ENCODE measurements at regions not wholly inside any gene's neighbourhood (a gene's known extent, or its start where the extent isn't known, plus 50 kb on each side); places are given as distances from the start of the nearest gene placed in this dataset.

DNA sequence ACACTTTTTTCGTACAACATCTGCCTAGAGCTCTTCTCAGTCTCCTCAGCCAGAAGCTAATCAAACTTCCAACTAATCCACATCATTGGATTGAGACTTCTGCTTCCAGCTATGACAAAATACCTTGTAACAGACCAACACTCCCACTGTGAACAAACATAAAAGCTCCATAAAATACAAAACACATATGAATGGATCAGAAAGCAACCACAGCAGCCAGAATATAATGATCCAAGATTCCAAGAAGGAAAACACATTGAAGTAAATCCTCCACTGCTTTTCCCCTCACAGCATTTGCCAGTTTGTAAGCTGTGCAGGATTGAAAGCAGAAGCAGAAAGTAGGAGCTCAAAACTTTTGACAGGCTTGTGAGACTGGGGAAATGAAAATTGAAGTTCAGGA is 863.2 kb downstream of the TUSC7 start:
- peak; percentile 3 for DNase-seq

DNA sequence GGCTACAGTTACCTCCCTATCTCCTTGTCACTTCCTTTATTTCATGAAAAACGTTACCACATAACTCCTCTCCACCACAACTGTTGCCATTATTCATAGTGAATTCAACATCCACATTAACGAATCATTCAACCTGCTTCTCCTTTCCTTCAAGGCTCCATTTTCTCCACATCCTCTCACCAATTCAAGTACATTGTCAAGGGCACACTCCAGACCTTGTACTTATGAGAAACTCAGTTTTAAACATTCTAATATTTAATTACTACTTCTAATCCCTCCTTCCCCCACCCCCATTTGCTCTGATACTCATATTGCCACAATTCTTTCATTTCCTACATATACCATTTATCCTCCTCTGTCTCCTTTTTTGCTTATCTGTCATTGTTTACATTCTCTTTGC is 871.2 kb downstream of the TUSC7 start:
- DNase-seq, result no peak

DNA sequence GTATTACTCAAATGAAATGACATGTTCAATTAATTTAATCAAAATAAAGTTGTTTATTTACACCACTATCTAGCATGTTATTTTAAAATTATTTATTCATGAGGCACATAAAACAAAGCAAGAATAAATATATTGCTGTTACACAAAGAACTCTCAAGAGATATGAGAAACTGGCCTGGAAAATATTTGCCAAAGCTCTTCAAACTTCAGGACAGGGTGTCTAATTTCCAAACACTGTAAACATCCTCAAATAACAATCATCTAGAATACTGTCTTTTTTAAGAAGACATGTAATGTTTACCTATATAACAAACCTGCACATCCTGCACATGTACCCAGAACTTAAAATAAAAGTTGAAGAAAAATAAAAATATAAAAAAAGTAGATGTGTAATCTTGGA is 876.6 kb downstream of the TUSC7 start:
- DNase-seq, result no peak

DNA sequence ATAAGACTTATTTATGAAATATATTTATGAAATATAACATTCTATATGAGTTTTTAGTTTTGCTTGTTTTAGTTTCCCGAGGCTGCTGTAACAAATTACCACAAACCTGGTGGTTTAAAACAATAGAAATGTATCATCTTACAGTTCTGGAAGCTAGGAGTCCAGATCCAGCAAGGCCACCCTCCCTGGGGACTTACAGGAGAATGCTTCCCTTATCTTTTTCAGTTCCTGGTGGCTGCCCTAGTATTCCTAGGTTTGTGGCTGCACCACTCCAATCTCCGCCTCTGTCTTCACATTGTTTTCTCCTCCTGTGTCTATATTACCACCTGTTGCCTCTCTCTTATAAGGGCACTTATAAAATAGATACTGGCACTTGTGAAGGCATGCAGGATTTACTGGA is 877.8 kb downstream of the TUSC7 start:
- DNase-seq, result no peak

DNA sequence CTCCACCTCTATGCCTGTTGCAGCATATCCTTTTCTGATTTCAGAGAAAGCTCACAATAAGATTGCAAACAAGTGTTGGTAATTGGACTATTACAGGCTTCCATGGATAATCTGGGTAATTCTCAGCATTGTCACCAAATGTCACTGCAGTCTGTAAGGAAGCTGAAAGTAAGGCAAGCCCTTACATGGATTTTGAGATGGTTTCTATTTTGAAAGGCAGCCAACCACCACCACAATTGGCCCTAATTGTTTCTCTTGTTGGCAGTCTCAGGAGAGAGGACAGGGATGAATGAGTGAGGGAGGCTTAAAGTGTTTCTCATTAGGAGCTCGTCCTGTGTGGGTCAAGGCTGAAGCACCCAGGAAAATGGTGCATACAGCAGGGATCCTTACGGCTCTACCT is 879.9 kb downstream of the TUSC7 start:
- no peak for DNase-seq

DNA sequence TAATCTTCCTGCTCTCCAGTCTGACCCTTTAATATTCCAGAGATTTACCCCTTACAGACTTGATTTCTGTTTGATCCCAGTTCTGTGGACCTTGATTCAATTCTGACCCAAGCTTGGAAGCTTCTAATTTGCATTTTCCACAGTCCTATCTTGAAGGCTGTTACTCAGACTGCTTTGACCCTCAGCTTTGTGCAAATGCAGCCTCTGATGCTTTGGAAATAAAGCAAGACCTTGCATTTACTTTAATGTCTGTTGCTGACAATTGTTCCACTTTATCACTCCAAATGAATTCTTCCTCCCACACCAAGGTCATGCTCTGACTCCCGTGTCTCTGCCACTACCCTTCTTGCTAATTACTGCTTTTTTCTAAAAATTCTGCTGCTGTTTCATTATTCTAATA is 886.0 kb downstream of the TUSC7 start:
- DNase-seq, result no peak

DNA sequence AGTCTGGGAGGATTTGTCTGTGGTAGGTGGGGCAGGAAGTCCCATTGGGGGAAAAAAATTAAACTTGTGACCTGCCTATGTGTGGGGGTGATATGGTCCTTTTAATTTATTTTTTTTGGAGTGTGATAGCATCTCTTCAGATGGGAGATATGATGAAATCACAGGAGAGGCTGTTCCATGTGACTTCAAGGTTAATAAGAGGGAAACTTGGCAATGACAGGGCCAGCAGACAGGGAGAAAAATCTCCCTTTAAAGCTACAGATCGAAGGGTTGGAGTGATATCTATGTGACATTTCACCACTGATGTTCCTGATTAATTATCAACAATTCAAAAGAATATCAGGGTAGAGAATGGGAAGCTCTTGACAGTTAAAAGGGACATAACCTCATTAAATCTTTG is 886.9 kb downstream of the TUSC7 start:
- no peak for DNase-seq

DNA sequence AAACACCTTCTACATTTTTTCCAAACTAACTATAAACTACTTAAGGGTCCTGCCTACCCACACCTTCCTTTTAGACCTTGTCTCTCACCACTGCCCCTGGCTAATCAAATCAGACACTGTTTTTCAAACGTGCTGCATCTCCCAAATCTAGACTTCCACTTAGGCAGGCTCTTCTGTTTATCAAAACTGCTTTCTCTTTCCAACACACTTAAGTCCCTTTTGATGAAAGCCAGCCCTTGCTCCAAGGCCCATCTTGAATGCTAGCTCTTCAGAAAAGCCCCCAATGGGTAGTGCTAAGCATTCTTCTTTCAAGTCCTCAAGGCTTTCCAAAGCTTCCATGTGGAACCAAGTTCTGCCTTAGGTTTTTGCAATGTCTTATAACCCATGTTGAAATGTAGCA is 888.3 kb downstream of the TUSC7 start:
- DNase-seq, result no peak

DNA sequence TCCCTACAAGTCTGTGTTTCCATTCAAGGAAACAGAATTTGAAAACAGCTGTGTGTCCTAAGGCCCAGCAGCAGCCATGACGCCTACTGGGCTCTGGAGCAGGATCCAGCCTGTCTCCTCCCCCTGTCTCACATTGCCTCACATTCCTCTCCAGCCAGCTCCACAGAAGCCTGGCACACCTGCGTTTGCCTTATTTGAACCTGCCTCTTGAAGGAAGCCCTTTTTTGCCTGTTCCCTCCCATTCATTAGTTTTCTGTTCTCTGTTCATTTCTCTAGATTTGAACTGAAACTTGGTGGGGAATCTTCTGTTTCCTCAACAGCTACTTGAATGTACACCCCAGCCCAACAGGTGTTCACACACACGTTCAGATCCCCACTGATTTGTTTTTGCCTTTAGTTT is 890.5 kb downstream of the TUSC7 start:
- DNase-seq, result no peak

DNA sequence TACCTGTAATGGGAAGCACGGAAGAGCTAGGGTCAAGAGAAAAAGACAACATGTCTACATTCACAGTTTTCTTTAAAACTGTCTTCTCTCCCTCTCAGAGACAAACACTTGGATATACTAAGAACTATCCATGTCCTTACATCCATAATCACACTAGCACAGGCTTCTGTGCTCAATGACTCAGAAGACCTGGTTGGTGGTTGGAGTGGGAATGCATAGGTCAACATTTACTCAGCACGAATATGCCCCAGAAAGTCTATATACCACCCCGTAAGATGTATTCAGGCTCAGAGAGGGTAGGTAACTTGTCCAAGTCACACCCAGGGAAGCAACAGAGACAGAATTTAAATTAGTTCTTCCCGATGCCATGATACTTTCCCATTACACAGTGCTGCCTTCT is 891.1 kb downstream of the TUSC7 start:
- no peak for DNase-seq

DNA sequence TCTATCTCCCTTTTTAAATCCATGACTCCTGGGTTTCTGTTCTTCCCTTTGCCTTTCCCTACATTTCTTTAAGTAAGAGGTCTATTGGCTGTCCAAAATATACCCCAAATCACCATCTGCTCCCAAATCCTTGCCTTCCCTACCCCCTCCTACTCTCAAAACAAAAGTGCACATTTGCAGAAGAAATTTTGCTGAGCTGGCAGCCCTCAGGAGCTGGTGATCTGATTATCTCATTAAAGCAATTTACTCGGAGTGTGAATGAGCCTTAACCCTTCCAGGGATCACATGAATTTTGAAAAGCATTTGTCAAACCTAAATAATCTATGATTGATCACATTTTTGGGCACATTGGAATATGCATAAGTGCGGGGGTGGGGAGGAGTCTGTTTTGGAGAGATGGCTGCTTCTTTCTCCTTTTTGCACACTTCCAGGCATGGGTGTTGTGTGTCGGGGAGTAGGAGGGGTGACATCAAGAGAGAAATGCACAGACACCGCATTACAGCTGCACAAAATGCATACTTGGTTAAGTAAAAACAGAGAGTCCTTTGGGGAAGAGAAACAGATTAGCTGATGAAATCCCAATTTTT is 892.6 kb downstream of the TUSC7 start:
- no peak for DNase-seq

DNA sequence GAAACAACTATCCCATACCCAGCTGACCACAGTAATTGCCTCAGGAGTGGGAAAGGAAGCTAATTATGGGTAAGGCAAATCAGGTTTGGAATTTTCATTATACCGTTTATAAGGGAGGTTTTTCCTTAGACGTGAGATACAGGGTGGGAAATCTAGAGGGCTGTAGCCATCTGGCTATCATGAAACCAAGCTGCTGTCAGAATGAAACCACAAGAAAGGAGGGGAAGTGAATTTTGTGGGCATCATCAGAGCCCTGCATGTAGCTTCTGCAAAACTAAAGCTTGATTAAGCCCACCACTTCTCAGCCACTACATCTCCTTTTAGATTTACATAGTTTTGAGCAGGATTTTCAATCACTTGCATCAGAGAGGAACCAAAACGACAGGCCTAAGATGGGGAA is 893.5 kb downstream of the TUSC7 start:
- DNase-seq, result no peak

DNA sequence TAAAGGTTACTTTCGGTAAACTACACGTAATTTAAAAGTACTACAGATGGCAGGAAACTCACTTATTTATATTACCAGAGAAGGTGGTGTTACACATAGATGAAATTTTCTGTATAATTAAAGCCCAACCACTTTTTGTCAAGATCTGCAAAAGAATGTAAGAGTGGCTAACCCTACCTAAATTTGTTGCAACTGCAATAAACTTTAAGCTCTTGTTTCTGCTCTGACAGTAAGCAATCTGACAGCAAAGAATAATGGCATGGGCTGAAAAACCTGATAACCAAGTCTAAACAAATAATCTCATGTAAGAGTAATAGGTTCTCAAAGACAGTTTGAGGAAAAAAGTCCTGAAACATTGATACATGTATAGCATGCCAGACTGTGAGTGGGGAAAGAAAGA is 897.3 kb downstream of the TUSC7 start:
- no peak for DNase-seq

DNA sequence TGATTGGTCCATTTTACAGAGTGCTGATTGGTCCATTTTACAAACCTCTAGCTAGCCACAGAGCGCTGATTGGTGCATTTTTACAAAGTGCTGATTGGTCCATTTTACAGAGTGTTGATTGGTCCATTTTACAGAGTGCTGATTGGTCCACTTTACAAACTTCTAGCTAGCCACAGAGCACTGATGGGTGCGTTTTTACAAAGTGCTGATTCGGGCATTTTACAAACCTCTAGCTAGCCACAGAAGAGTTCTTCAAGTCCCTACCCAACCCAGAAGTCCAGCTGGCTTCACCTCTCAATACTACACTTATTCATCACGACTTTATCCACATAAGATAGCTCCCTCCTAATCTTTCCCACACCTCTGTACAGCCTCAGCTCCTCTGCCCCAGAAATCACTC is 899.8 kb downstream of the TUSC7 start:
- DNase-seq, result no peak

DNA sequence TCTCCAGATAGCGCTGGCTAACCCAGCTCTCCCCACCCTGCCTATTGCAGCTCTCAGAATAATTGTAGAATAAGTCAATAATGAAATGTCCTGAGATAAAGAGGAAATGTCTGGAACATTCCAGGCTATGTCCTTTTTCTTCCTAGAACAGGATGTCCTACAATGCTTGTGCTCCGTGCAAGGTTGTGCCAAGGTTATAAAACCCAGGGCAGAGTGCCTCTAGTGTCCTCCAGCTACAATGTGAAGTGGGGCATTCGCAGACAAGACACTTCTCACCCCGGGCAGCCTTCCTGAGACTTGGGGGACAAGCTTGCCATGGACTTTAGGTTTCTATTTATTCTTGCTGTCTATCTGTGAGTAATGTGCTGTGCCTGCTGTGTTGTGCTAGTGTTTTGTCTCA is 900.6 kb downstream of the TUSC7 start:
- DNase-seq, result no peak

DNA sequence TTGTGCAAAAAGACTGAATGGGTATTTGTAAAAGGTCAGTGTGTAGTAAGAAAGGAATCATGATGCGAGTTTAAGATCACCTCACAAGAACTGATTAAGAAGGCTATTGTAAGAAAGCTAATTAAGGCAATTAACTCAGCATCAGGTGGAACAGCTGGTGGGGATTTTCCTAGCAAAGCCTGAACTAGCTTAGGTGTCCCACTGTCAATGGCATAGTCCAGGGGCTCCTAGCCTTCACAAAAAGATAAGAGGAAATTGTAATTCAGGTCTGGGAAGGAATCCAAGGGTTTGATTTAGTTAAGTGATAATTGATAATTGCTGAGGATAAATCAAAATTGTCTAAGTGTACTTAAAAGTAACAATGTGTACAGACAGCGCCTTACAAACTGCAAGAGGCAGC is 901.6 kb downstream of the TUSC7 start:
- DNase-seq, result no peak

DNA sequence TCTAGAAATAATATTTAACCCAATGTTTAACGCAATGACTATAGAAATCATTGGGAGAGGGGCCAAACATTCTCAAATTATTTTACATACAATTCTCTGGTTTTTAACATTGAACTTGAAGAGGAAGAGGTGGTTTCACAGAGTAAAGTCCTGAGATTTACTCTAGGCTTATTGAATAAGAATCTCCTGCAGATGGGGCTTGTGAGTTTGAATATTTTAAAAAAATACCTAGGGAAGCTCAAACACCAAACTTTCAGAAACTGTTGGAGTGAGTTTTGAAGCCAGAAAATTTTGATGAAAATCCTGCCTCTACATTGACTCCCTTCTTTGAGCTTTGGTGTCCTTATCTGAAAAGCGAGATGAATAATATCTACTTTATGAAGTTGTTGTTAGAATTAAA is 906.6 kb downstream of the TUSC7 start:
- no peak for DNase-seq

DNA sequence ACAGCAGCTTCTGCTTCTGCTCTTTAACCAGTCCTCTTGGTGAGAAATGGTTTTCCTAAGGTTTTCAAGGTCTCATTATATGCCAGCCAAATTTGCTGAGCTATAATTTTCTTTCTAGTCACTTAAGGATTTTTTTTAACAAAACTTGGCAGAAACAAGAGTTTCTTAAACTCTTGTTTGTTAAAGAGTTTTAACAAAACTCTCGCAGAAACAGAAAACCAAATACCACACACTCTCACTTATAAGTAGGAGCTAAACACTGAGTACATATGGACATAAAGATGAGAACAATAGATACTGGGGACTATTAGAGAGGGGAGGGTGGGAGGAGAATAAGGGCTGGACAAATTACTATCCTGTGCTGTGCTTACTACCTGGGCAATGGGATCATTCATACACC is 908.3 kb downstream of the TUSC7 start:
- DNase-seq, result no peak

DNA sequence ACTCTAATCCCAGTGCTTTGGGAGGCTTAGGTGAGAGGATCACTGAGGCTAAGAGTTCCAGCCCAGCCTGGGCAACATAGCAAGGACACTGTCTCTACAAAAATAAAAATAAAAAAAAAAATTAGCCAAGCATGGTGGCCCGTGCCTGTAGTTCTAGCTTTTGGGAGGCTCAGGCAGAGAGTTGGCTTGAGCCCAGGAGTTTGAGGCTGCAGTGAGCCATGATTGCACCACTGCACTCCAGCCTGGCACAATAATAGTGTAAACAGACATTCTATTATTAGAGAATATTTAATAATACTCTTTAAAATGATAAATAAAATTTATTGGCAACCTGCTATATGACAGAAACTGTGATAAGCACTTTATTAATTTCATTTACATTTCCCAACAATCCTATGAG is 908.9 kb downstream of the TUSC7 start:
- no peak for DNase-seq

DNA sequence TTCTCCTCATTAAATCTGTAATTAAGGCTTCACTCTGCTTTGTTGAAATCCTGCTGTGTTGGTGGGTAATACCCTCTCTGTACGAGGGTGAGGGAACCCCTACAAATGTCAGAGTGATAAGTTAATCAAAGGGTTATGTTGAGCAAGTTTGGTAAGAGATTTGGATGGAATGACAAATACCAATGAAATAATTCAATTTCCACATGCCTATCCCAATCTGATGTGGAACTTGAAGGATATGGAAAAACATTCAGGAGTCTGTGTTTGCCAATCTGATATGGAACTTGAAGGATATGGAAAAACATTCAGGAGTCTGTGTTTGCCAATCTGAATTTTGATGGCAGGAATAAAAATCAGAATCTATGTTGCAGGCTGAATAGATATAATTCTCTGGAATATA is 910.2 kb downstream of the TUSC7 start:
- no peak for DNase-seq

DNA sequence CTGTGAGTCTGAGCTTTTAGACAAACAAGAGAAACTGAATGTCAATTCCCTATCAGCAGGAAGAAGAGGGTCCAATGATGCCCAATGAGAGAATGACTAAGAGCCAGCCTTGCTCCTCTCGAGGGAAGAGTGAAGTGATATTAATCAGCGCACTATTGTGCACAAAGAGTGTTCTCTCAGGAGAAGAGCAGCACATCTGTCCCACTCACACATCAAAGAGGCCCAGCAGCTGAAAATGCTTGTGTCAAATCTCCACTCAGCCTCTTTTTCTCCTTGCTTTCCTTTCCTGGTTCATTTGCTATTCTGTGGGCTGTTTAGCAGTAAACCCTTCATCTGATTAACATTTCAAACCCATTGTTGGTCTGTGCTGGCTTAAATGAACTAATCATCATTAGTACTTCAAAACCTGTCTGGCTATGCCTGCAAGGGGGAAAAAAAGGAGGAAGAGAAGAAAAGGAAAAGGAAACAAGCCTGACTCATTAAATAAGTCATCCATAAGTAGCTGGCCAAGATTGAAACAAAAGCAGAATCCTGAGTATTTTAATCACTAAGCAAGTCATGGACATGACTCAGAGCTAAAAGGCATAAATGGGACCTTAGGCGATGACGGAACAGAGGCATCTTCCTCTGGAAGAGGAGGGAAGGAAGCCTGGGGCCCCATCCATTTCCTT is 912.7 kb downstream of the TUSC7 start:
- DNase-seq, result no peak

DNA sequence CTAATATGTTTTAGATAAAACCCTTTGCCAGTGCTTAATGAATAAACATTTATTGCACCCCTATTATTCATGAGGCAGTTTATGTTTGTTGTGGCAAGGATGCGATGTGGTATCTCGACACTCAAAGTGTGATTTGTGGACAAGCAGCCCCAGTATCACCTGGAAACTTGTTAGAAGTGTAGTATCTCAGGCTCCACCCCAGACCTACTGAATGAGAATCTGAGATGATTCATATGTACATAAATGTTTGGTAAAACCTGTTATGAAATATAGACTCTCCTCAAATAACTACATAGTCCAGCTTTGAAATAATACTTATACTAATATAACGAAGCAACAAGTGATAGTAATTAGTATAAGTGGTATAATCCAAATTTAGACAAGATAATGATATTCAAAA is 914.8 kb downstream of the TUSC7 start:
- no peak for DNase-seq

DNA sequence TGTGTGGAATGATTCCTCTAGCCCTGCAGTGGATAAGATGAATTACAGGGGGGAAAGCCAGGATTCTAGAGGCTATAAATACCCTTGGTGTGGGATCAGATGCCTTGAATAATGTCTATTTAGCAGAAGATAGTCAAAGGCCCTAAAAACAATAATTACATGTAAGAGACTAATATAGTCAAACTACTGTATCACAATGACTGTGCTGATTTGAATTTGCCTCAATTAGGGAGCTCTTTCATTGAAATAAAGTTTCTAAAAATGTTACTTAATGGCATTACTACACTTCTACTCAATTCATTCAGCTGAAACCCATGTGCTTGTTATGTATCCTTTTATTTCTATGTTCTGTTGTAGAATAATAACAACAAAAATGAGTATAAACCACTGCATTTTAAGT is 915.6 kb downstream of the TUSC7 start:
- DNase-seq, result no peak

DNA sequence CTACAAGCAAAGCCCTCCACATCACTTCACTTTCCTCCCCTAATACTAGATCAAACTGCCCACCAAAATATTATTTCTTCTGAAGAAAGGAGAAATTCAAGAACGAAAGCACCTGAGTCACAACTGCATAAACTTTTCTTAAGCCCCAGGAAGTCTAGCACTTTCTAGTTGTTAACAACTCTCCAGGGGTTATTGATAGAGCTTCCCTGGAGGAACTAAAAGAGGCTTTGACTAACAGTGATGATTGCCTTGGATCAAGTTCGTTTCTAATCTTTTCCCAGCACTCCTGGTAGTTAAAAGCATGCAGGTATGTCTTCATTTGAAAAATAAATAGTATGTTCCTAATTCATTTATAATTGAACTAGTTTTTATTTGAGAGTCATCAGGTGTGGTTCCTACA is 917.0 kb downstream of the TUSC7 start:
- DNase-seq, result no peak

DNA sequence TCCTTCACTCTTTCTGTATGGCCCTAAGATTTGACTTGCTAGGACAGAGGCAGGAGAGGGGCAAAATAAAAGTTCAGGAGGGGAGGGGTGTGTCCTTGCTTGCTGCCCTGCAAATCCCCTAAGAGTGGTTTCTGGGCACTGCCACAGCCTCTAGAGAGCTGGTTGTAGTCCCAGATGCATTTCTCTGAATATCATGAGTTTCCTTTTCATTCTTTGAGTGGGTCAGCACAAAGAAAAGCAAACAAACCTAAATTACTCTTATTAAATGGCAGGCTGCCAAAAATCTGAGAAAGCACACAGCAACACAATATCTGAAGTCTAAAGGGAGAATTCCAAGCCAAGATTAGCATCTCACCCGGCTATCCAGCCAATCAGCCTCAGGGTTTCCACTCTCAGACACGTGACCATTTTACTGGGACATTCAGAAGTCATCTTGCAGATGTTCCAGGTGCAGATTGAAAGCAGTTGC is 919.3 kb downstream of the TUSC7 start:
- peak; percentile 86 for DNase-seq

Data from hindlimb muscle (tissue), 1 donor.